Lower leg skin (tissue), 3 donors: ENCODE measurements at regions not wholly inside any gene's neighbourhood (a gene's known extent, or its start where the extent isn't known, plus 50 kb on each side); places are given as distances from the start of the nearest gene placed in this dataset.

Source experiments
- POLR2A ChIP-seq, 2 donors: fragments of 450-650 bp; IDR thresholded peaks; one replicate each; pipeline ENCODE4 v1.6.1; 2016 to 2017; ENCODE audit warnings: antibody characterized with exemption in 2 of 2, mild to moderate bottlenecking in 1 of 2, moderate library complexity in 1 of 2
- TF ChIP-seq, protein P1 (sequence below), 3 donors: fragments of 450-650 bp; IDR thresholded peaks; one replicate each; pipeline ENCODE4 v1.5.1; 2016; ENCODE audit warnings: antibody characterized with exemption in 3 of 3, mild to moderate bottlenecking in 3 of 3, moderate library complexity in 2 of 3

GRCh38 chr1:194860248-194861201 is 1674.1 kb upstream of the B3GALT2 start:
- TF ChIP-seq, protein P1, sequence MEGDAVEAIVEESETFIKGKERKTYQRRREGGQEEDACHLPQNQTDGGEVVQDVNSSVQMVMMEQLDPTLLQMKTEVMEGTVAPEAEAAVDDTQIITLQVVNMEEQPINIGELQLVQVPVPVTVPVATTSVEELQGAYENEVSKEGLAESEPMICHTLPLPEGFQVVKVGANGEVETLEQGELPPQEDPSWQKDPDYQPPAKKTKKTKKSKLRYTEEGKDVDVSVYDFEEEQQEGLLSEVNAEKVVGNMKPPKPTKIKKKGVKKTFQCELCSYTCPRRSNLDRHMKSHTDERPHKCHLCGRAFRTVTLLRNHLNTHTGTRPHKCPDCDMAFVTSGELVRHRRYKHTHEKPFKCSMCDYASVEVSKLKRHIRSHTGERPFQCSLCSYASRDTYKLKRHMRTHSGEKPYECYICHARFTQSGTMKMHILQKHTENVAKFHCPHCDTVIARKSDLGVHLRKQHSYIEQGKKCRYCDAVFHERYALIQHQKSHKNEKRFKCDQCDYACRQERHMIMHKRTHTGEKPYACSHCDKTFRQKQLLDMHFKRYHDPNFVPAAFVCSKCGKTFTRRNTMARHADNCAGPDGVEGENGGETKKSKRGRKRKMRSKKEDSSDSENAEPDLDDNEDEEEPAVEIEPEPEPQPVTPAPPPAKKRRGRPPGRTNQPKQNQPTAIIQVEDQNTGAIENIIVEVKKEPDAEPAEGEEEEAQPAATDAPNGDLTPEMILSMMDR (IDR thresholded peaks at IDR 0.05): no peak
- no peak for TF ChIP-seq POLR2A (IDR thresholded peaks at IDR 0.05)
